Spleen (tissue), 7 donors: ENCODE measurements at regions not wholly inside any gene's neighbourhood (a gene's known extent, or its start where the extent isn't known, plus 50 kb on each side); places are given as distances from the start of the nearest gene placed in this dataset.

Experiments
- CTCF ChIP-seq, 11 experiments: fragments of 200-600 bp in 7 of 11; fragments of 450-650 bp in 4 of 11; sonication (generic) in 4 of 11; IDR thresholded peaks in 8 of 11; conservative IDR thresholded peaks in 3 of 11; 1 replicate in 7 of 11; 2 replicates in 4 of 11; pipeline versions ENCODE4 v1.4.0 to v1.8.0; 2016 to 2021; ENCODE audit warnings: antibody characterized with exemption in 11 of 11, inconsistent platforms in 4 of 11, mild to moderate bottlenecking in 1 of 11
- POLR2A ChIP-seq, 3 donors: fragments of 450-650 bp; IDR thresholded peaks; one replicate each; pipeline ENCODE4 v1.5.1; 2017; ENCODE audit warnings: antibody characterized with exemption in 3 of 3, mild to moderate bottlenecking in 1 of 3
- donor health status: DM: no; HTN: no; CAD: no; lungs with moderate emphysema.
- donor health status: DM: no; HTN: no; CAD: no.
- donor health status: DM: no; HTN: no; CAD: no.

- TF ChIP-seq POLR2A (IDR thresholded peaks at IDR 0.05) (no peak), CTCF (IDR thresholded peaks at IDR 0.05 in 8 of 11, conservative IDR thresholded peaks at IDR 0.05 in 3 of 11) (no peak)
Measured at GRCh38 chrX:42247241-42247640, 323.9 kb upstream of the CASK start.
